ENCODE measurements at regions not wholly inside any gene's neighbourhood (a gene's known extent, or its start where the extent isn't known, plus 50 kb on each side); places are given as distances from the start of the nearest gene placed in this dataset.

DNA sequence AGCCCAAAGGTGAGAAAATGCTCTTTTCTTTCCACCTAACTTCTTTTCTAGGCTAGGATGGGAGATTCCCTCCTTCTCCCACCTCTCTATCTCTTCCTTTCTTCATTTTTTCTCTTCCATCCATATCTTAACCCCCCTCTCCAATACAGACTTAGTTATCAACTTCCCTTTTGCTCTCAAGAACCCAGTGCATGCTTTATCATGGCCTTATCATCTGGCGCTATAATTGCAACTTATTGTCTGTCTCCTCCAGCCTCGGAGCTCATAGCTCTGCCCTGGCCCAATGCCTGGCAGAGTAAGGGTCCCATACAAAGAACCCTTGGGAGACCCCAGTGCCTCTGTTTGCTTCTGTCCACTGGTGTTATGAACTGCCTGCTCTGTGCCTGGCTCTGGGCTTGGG is 71.0 kb upstream of the NFASC start:
- TF ChIP-seq, protein P1, sequence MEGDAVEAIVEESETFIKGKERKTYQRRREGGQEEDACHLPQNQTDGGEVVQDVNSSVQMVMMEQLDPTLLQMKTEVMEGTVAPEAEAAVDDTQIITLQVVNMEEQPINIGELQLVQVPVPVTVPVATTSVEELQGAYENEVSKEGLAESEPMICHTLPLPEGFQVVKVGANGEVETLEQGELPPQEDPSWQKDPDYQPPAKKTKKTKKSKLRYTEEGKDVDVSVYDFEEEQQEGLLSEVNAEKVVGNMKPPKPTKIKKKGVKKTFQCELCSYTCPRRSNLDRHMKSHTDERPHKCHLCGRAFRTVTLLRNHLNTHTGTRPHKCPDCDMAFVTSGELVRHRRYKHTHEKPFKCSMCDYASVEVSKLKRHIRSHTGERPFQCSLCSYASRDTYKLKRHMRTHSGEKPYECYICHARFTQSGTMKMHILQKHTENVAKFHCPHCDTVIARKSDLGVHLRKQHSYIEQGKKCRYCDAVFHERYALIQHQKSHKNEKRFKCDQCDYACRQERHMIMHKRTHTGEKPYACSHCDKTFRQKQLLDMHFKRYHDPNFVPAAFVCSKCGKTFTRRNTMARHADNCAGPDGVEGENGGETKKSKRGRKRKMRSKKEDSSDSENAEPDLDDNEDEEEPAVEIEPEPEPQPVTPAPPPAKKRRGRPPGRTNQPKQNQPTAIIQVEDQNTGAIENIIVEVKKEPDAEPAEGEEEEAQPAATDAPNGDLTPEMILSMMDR (optimal IDR thresholded peaks at IDR 0.05 in 1 of 3, IDR thresholded peaks at IDR 0.05 in 1 of 3, conservative IDR thresholded peaks at IDR 0.05 in 1 of 3; ENCODE audit: extremely low read depth in 1 of 3, insufficient read depth in 2 of 3, low read length in 3 of 3), result no peak
- no peak for TF ChIP-seq EZH2 (IDR thresholded peaks at IDR 0.05; ENCODE audit: low read length)

All from keratinocyte (primary cell).